EH (cell line): ENCODE measurements at regions not wholly inside any gene's neighbourhood (a gene's known extent, or its start where the extent isn't known, plus 50 kb on each side); places are given as distances from the start of the nearest gene placed in this dataset.
"Not testable (repeated sequence)": the region's sequence is repeated elsewhere in the genome, so short reads cannot be mapped to it uniquely, and the experiment has no call there.

Experiments used
- DNase-seq: peaks from one replicate; pipeline ENCODE4 v3.0.0-alpha.2; 2015; ENCODE audit warnings: low read depth

GRCh38 chr4:40681600-40681999, 51.9 kb upstream of the RBM47 start:
- DNase-seq, result no peak

GRCh38 chr4:40682290-40683101, 52.8 kb upstream of the RBM47 start:
- no peak for DNase-seq

- DNase-seq, result not testable (repeated sequence)
These were observed 54.0 kb upstream of the RBM47 start for GRCh38 chr4:40683536-40684145.

GRCh38 chr4:40684404-40684803, 54.7 kb upstream of the RBM47 start:
- no peak for DNase-seq

- DNase-seq, result peak; percentile 84
These were observed 55.6 kb upstream of the RBM47 start for GRCh38 chr4:40685300-40685699.

- no peak for DNase-seq
These were observed 56.6 kb upstream of the RBM47 start for GRCh38 chr4:40686081-40686913.

- DNase-seq, result no peak
These were observed 58.2 kb upstream of the RBM47 start for GRCh38 chr4:40687676-40688389.

GRCh38 chr4:40688446-40689095, 58.9 kb upstream of the RBM47 start:
- DNase-seq, result no peak

- no peak for DNase-seq
These were observed 55.8 kb upstream of the NSUN7 start for GRCh38 chr4:40693946-40694345.

GRCh38 chr4:40697476-40697875, 52.3 kb upstream of the NSUN7 start:
- DNase-seq, result not testable (repeated sequence)

GRCh38 chr4:40698733-40699132, 51.0 kb upstream of the NSUN7 start:
- no peak for DNase-seq

- peak; percentile 65 for DNase-seq
These were observed 50.1 kb upstream of the NSUN7 start for GRCh38 chr4:40699648-40700047.
